SK-N-SH (cell line): ENCODE measurements at regions not wholly inside any gene's neighbourhood (a gene's known extent, or its start where the extent isn't known, plus 50 kb on each side); places are given as distances from the start of the nearest gene placed in this dataset.

ENCODE experiments used
- CTCF ChIA-PET: fragments of 300-600, 350-600 bp; formaldehyde crosslinking; extraction: SDS; loops from one replicate; lab custom pipeline; 2021; lab: Yijun Ruan, JAX
- POLR2A ChIA-PET: fragments of 350-600 bp; sonication (Branson Sonifier 250); formaldehyde crosslinking; extraction: SDS; loops from one replicate; lab custom pipeline; 2020; ENCODE audit warnings: antibody characterized with exemption, inconsistent platforms; lab: Yijun Ruan, JAX
- DNase-seq: peaks from one replicate; pipeline ENCODE4 v3.0.0; 2012
- H2AFZ ChIP-seq: fragments of 200-600 bp; sonication (generic); 2 replicates; pipeline ENCODE4 v1.8.1; 2016; ENCODE audit warnings: antibody characterized with exemption, mild to moderate bottlenecking, low read depth
- H3F3A ChIP-seq: fragments of 200-600 bp; sonication (generic); replicated peaks from 2 replicates; pipeline ENCODE3; 2016; ENCODE audit warnings: antibody characterized with exemption, mild to moderate bottlenecking; ENCODE audit not compliant: insufficient read depth
- H3K27ac ChIP-seq, 2 experiments: fragments of 200-500 bp in 1 of 2; fragments of 200-600 bp in 1 of 2; sonication (Bioruptor generic) in 1 of 2; sonication (generic), shearing (Covaris generic) in 1 of 2; 2 replicates each; pipeline versions ENCODE4 v1.5.1 to v1.6.1; 2014 to 2016; ENCODE audit warnings: low read depth in 2 of 2, inconsistent platforms in 1 of 2, low read length in 1 of 2, mild to moderate bottlenecking in 1 of 2, mixed read lengths in 1 of 2
- H3K27me3 ChIP-seq: fragments of 200-600 bp; sonication (generic), shearing (Covaris generic); 2 replicates; pipeline ENCODE4 v1.6.1; 2016; ENCODE audit warnings: mixed run types; ENCODE audit not compliant: insufficient read depth
- H3K36me3 ChIP-seq, 2 experiments: fragments of 200-500 bp in 1 of 2; fragments of 200-600 bp in 1 of 2; sonication (Bioruptor generic) in 1 of 2; sonication (generic) in 1 of 2; replicated peaks in 1 of 2; 2 replicates each; pipeline versions ENCODE3 to v1.5.1; 2014 to 2016; ENCODE audit warnings: low read length in 1 of 2, mild to moderate bottlenecking in 1 of 2; ENCODE audit not compliant: insufficient read depth in 2 of 2, control insufficient read depth in 1 of 2
- H3K4me1 ChIP-seq, 2 experiments: fragments of 200-500 bp in 1 of 2; fragments of 200-600 bp in 1 of 2; sonication (Bioruptor generic) in 1 of 2; sonication (generic), shearing (Covaris generic) in 1 of 2; 2 replicates each; pipeline versions ENCODE4 v1.5.1 to v1.6.1; 2014 to 2016; ENCODE audit warnings: low read depth in 1 of 2, low read length in 1 of 2, mixed run types in 1 of 2; ENCODE audit not compliant: insufficient read depth in 2 of 2, control insufficient read depth in 1 of 2
- H3K4me2 ChIP-seq: fragments of 200-600 bp; sonication (generic), shearing (Covaris generic); 2 replicates; pipeline ENCODE4 v1.6.1; 2017; ENCODE audit warnings: mixed run types
- H3K4me3 ChIP-seq, 2 experiments: fragments of 200-500 bp in 1 of 2; fragments of 200-600 bp in 1 of 2; sonication (Bioruptor generic) in 1 of 2; sonication (generic), shearing (Covaris generic) in 1 of 2; 2 replicates each; pipeline versions ENCODE4 v1.5.1 to v1.8.1; 2014 to 2016; ENCODE audit warnings: low read depth in 2 of 2, inconsistent platforms in 1 of 2, low read length in 1 of 2, mild to moderate bottlenecking in 1 of 2, mixed read lengths in 1 of 2, moderate library complexity in 1 of 2
- H3K79me2 ChIP-seq: fragments of 200-600 bp; sonication (generic); 2 replicates; pipeline ENCODE4 v1.8.1; 2017; ENCODE audit warnings: mild to moderate bottlenecking; ENCODE audit not compliant: insufficient read depth
- H3K9ac ChIP-seq: fragments of 200-600 bp; sonication (generic); 2 replicates; pipeline ENCODE4 v1.6.1; 2017; ENCODE audit warnings: mixed run types
- H3K9me2 ChIP-seq: fragments of 200-600 bp; sonication (generic); 2 replicates; pipeline ENCODE4 v1.6.1; 2017; ENCODE audit warnings: mixed run types
- H3K9me3 ChIP-seq: fragments of 200-600 bp; sonication (generic); 2 replicates; pipeline ENCODE4 v1.6.1; 2017; ENCODE audit warnings: mixed run types, mild to moderate bottlenecking, moderate library complexity
- H4K20me1 ChIP-seq: fragments of 200-600 bp; sonication (generic); 2 replicates; pipeline ENCODE4 v1.6.1; 2017; ENCODE audit warnings: mild to moderate bottlenecking, mixed run types; ENCODE audit not compliant: insufficient read depth
- ELF1 ChIP-seq: IDR thresholded peaks from 2 replicates; pipeline ENCODE4 v1.4.0; 2012
- EP300 ChIP-seq, 2 experiments: IDR thresholded peaks; 2 replicates each; pipeline versions ENCODE4 v1.4.0 to v1.6.1; 2012; ENCODE audit warnings: borderline replicate concordance in 1 of 2, low read depth in 1 of 2, low read length in 1 of 2
- FOSL2 ChIP-seq: IDR thresholded peaks from 2 replicates; pipeline ENCODE4 v1.4.0; 2012; ENCODE audit warnings: low read depth, mild to moderate bottlenecking, moderate library complexity, borderline replicate concordance
- FOXM1 ChIP-seq: IDR thresholded peaks from 2 replicates; pipeline ENCODE4 v1.4.0; 2012; ENCODE audit warnings: low read depth, mild to moderate bottlenecking
- GABPA ChIP-seq: IDR thresholded peaks from 2 replicates; pipeline ENCODE4 v1.4.0; 2012; ENCODE audit warnings: low read depth, mild to moderate bottlenecking
- GATA2 ChIP-seq: sonication (generic); formaldehyde crosslinking; IDR thresholded peaks from 2 replicates; pipeline ENCODE4 v1.5.0; 2020; ENCODE audit warnings: mild to moderate bottlenecking, missing genetic modification reagents
- MAX ChIP-seq: IDR thresholded peaks from 2 replicates; pipeline ENCODE4 v1.4.0; 2012; ENCODE audit warnings: low read depth
- MEF2A ChIP-seq: IDR thresholded peaks from 2 replicates; pipeline ENCODE4 v1.4.0; 2012; ENCODE audit warnings: low read depth, borderline replicate concordance
- RAD21 ChIP-seq: IDR thresholded peaks from 2 replicates; pipeline ENCODE4 v1.6.1; 2012; ENCODE audit warnings: mild to moderate bottlenecking, low read length
- RCOR1 ChIP-seq: fragments of 150-350 bp; IDR thresholded peaks from 2 replicates; pipeline ENCODE4 v1.6.1; 2017; ENCODE audit warnings: antibody characterized with exemption, low read length
- REST ChIP-seq: IDR thresholded peaks from 2 replicates; pipeline ENCODE4 v1.6.1; 2012; ENCODE audit warnings: mild to moderate bottlenecking, low read depth, low read length, moderate library complexity
- RXRA ChIP-seq: IDR thresholded peaks from 2 replicates; pipeline ENCODE4 v1.4.0; 2012; ENCODE audit warnings: low read depth, mild to moderate bottlenecking, borderline replicate concordance
- SIN3A ChIP-seq: IDR thresholded peaks from 2 replicates; pipeline ENCODE4 v1.6.1; 2012; ENCODE audit warnings: low read depth, mild to moderate bottlenecking, low read length, moderate library complexity, borderline replicate concordance
- TAF1 ChIP-seq: IDR thresholded peaks from 2 replicates; pipeline ENCODE4 v1.6.1; 2012; ENCODE audit warnings: low read depth, mild to moderate bottlenecking, low read length, moderate library complexity, borderline replicate concordance
- YY1 ChIP-seq: IDR thresholded peaks from 2 replicates; pipeline ENCODE4 v1.4.0; 2012; ENCODE audit warnings: low read depth, mild to moderate bottlenecking
- ZBTB33 ChIP-seq: IDR thresholded peaks from 2 replicates; pipeline ENCODE4 v1.4.0; 2012; ENCODE audit warnings: low read depth, borderline replicate concordance
- WGBS: methylation state at CpG from one replicate; pipeline ENCODE4 v1.1.6; 2017; ENCODE audit warnings: low lambda C conversion rate; 5-methylcytosine and 5-hydroxymethylcytosine counted together

GRCh38 chr4:171588764-171589163 lies 224.4 kb upstream of the GALNTL6 start:
- WGBS, result 43% methylated on average over 5 of the region's 5 CpGs
- no peak overlapping the region for H3K4me3 ChIP-seq
- H3K4me1 ChIP-seq, result no peaks in the 10 kb centered on the region
- no peaks in the 10 kb centered on the region for H4K20me1 ChIP-seq
- no peak overlapping the region for H3K4me2 ChIP-seq
- no peaks in the 10 kb centered on the region for H3K27me3 ChIP-seq
- H3K9ac ChIP-seq, result no peak overlapping the region
- no peak for TF ChIP-seq YY1
- ChIA-PET POLR2A (no interaction called here), CTCF (no interaction called here)
- no peak overlapping the region for H2AFZ ChIP-seq
- no peak for DNase-seq
- no peak overlapping the region for H3K27ac ChIP-seq
- no peaks in the 10 kb centered on the region for H3K9me2 ChIP-seq
- H3K79me2 ChIP-seq, result no peaks in the 10 kb centered on the region
- no peaks in the 10 kb centered on the region for H3K36me3 ChIP-seq
- no peaks in the 10 kb centered on the region for H3K9me3 ChIP-seq
- no peaks in the 10 kb centered on the region for H3F3A ChIP-seq

GRCh38 chr4:171588051-171588545 lies 225.1 kb upstream of the GALNTL6 start:
- no peaks in the 10 kb centered on the region for H4K20me1 ChIP-seq
- H2AFZ ChIP-seq, result no peak overlapping the region
- no peak overlapping the region for H3K9ac ChIP-seq
- H3K9me2 ChIP-seq, result no peaks in the 10 kb centered on the region
- H3K27ac ChIP-seq, result no peak overlapping the region
- H3K79me2 ChIP-seq, result no peaks in the 10 kb centered on the region
- H3K36me3 ChIP-seq, result no peaks in the 10 kb centered on the region
- POLR2A ChIA-PET, result no interaction called here
- no peak overlapping the region for H3K4me3 ChIP-seq
- WGBS, result 34% methylated on average over 3 of the region's 3 CpGs
- TF ChIP-seq GATA2 (CRISPR knock-in tag), result no peak
- no peak for TF ChIP-seq MAX
- TF ChIP-seq, all 33 proteins: peak for 0
- Histone ChIP-seq H3K4me1 (no peaks in the 10 kb centered on the region), H3K9me3 (no peaks in the 10 kb centered on the region), H3K27me3 (no peaks in the 10 kb centered on the region), H3F3A (no peaks in the 10 kb centered on the region), H3K4me2 (no peak overlapping the region)
- no peak for DNase-seq
- CTCF ChIA-PET, result no interaction called here

GRCh38 chr4:171583790-171584189 lies 229.4 kb upstream of the GALNTL6 start:
- POLR2A ChIA-PET, result no interaction called here
- no peak overlapping the region for H3K9ac ChIP-seq
- no peak overlapping the region for H3K4me2 ChIP-seq
- H3K9me2 ChIP-seq, result no peaks in the 10 kb centered on the region
- no peak overlapping the region for H2AFZ ChIP-seq
- H3K4me3 ChIP-seq, result no peak overlapping the region
- no peaks in the 10 kb centered on the region for H3K27me3 ChIP-seq
- CTCF ChIA-PET, result no interaction called here
- no peaks in the 10 kb centered on the region for H3K36me3 ChIP-seq
- H3K27ac ChIP-seq, result no peak overlapping the region
- DNase-seq, result no peak
- H3K79me2 ChIP-seq, result no peaks in the 10 kb centered on the region
- no peaks in the 10 kb centered on the region for H3K4me1 ChIP-seq
- H3F3A ChIP-seq, result no peaks in the 10 kb centered on the region
- H3K9me3 ChIP-seq, result no peaks in the 10 kb centered on the region
- no peaks in the 10 kb centered on the region for H4K20me1 ChIP-seq
- no peak for TF ChIP-seq ELF1
- TF ChIP-seq FOXM1, result no peak
- no peak for TF ChIP-seq FOSL2
- TF ChIP-seq ZBTB33, result no peak
- no peak for TF ChIP-seq RXRA
- no peak for TF ChIP-seq GATA2 (CRISPR knock-in tag)
- no peak for TF ChIP-seq MEF2A
- no peak for TF ChIP-seq TAF1
- no peak for TF ChIP-seq RCOR1
- no peak for TF ChIP-seq REST
- TF ChIP-seq EP300 (IDR thresholded peaks at IDR 0.05; ENCODE audit: borderline replicate concordance in 1 of 2, low read depth in 1 of 2, low read length in 1 of 2), result no peak
- no peak for TF ChIP-seq SIN3A
- TF ChIP-seq RAD21, result no peak
- no peak for TF ChIP-seq GABPA
